Activated B cell treated with CpG ODN at 0.5 μM for 24 hours (primary cell): ENCODE measurements at regions not wholly inside any gene's neighbourhood (a gene's known extent, or its start where the extent isn't known, plus 50 kb on each side); places are given as distances from the start of the nearest gene placed in this dataset.

Experiments used
- ATAC-seq: fragments of 200-7000 bp; cut with Tn5 transposase; one replicate; pipeline ENCODE4 v1.10.0; 2021; ENCODE audit warnings: low read depth, mild to moderate bottlenecking, moderate library complexity
- CTCF ChIA-PET: fragments of 350-600 bp; sonication (Branson Sonifier 250); formaldehyde crosslinking; loops from one replicate; lab custom pipeline; 2021; ENCODE audit warnings: antibody characterized with exemption; lab: Charles Lee
- POLR2A ChIA-PET: fragments of 350-600 bp; sonication (Branson Sonifier 250); formaldehyde crosslinking; loops from one replicate; lab custom pipeline; 2021; ENCODE audit warnings: antibody characterized with exemption; lab: Charles Lee
- DNase-seq: peaks from one replicate; pipeline ENCODE4 v3.0.0; 2022
- H3K27ac Mint-ChIP-seq: one replicate; pipeline ENCODE4 v1.8.0; 2020; ENCODE audit warnings: mixed read lengths
- H3K27me3 Mint-ChIP-seq: one replicate; pipeline ENCODE4 v1.8.0; 2021; ENCODE audit warnings: mixed read lengths
- H3K36me3 Mint-ChIP-seq: one replicate; pipeline ENCODE4 v1.8.0; 2021; ENCODE audit warnings: low read depth, mixed read lengths
- H3K4me1 Mint-ChIP-seq: one replicate; pipeline ENCODE4 v1.8.0; 2021; ENCODE audit warnings: mixed read lengths
- H3K4me3 Mint-ChIP-seq: one replicate; pipeline ENCODE4 v1.8.0; 2020; ENCODE audit warnings: mild to moderate bottlenecking, mixed read lengths
- H3K9me3 Mint-ChIP-seq: one replicate; pipeline ENCODE4 v1.8.0; 2020; ENCODE audit warnings: mixed read lengths
- intact Hi-C: fragments of 100-400 bp; cut with micrococcal nuclease; formaldehyde crosslinking; loops from one replicate; pipeline ENCODE4 v1.15.1; 2024
- TF ChIP-seq, protein P1 (sequence below): fragments of 200-600 bp; IDR thresholded peaks from one replicate; pipeline ENCODE4 v1.8.0; 2022; ENCODE audit warnings: antibody characterized with exemption, mild to moderate bottlenecking

DNA sequence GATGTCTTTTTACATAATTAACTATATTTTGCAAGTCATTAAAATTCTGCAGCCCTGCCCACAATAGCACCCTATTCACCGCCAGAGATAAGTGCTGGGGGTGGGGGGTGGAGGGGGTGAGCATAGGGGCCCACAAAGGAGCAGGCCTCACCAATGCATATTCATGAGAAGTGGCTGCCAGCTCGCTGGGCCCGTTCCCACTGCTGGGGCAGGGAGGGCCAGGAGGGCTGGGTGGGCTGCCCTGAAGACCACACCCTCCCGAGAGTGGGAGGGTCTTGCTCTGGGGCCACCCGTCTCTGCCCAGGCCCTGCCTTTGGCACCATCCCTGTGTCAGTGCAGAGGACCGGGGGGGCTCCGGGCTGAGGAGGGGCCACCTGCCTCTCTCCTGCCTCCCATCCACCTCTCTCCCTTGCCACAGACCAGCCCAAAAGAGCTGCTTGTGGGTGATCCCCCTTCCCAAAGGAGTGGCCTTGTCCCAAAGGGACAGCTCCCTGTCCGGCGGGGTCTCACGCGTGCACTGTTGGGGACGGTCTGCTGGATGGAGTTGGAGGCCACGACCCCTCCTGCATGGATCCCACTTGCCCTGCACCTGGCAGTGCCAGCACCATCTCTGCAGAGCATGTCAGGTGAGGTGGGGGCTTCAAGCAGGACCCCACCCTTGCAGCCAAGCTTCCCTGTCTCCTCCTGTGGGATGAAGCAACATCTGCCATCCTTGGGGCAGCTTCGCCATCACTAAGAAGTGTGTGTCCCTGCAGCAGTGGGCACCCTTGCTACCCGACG is 138.8 kb upstream of the GPC1 start:
- no peaks in the 10 kb centered on the region for H3K9me3 Mint-ChIP-seq
- H3K27me3 Mint-ChIP-seq = peaks cover 2% of the 10 kb centered on the region
- ChIA-PET POLR2A (no interaction called here), CTCF (no interaction called here)
- intact Hi-C loops = no loop called here
- H3K27ac Mint-ChIP-seq = no peak overlapping the region
- ATAC-seq (no peak), DNase-seq (no peak)
- no peak overlapping the region for H3K4me3 Mint-ChIP-seq
- no peaks in the 10 kb centered on the region for H3K36me3 Mint-ChIP-seq
- no peaks in the 10 kb centered on the region for H3K4me1 Mint-ChIP-seq
- TF ChIP-seq, protein P1, sequence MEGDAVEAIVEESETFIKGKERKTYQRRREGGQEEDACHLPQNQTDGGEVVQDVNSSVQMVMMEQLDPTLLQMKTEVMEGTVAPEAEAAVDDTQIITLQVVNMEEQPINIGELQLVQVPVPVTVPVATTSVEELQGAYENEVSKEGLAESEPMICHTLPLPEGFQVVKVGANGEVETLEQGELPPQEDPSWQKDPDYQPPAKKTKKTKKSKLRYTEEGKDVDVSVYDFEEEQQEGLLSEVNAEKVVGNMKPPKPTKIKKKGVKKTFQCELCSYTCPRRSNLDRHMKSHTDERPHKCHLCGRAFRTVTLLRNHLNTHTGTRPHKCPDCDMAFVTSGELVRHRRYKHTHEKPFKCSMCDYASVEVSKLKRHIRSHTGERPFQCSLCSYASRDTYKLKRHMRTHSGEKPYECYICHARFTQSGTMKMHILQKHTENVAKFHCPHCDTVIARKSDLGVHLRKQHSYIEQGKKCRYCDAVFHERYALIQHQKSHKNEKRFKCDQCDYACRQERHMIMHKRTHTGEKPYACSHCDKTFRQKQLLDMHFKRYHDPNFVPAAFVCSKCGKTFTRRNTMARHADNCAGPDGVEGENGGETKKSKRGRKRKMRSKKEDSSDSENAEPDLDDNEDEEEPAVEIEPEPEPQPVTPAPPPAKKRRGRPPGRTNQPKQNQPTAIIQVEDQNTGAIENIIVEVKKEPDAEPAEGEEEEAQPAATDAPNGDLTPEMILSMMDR = no peak

DNA sequence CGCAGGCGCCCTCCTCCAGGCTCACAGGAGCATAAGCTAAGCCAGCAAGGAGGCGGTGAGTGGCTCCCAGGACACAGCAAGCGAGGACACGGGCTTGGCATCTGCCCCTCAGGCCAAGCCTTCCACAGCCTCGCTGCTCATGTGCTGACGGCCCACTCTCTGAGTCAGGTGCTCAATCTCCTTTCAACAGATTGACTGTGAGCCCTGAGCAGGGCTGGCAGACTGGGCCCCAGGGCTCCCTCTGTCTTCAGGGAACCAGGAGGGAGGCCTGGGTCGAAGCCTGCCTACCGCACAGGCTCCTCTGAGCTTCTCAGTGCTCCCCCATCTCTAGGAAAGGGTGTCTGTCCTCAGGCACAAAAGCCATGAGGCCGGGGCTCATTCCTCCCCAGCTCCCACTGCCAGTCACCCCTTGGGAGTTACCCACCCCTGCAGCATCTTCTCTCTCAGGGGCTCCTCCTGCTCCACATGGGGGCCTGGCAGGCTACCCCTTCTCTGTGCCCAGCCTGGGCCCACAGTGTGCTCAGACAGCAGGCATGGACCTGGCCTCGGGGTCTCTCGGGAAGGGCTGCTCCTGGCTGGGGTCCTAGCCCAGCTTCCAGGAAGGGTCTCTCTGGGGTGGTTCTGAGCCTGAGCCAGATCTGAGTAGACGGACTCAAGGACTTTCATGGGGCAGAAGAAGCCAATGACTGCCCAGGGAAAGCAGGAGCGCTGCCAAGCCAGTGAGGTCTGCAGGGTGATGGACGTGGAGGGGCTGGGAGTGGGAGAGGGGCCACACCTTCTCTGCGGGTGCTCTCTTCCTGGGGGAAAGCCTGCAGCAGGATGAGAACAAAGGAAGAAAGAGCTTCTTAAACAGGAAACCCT is 138.0 kb upstream of the GPC1 start:
- no peak for ATAC-seq
- Mint-ChIP-seq H3K27me3 (peaks cover 2% of the 10 kb centered on the region), H3K9me3 (no peaks in the 10 kb centered on the region), H3K27ac (no peak overlapping the region), H3K4me1 (no peaks in the 10 kb centered on the region), H3K36me3 (no peaks in the 10 kb centered on the region), H3K4me3 (no peak overlapping the region)
- ChIA-PET CTCF (no interaction called here), POLR2A (no interaction called here)
- DNase-seq = no peak
- intact Hi-C loops = no loop called here
- TF ChIP-seq, protein P1 = no peak

DNA sequence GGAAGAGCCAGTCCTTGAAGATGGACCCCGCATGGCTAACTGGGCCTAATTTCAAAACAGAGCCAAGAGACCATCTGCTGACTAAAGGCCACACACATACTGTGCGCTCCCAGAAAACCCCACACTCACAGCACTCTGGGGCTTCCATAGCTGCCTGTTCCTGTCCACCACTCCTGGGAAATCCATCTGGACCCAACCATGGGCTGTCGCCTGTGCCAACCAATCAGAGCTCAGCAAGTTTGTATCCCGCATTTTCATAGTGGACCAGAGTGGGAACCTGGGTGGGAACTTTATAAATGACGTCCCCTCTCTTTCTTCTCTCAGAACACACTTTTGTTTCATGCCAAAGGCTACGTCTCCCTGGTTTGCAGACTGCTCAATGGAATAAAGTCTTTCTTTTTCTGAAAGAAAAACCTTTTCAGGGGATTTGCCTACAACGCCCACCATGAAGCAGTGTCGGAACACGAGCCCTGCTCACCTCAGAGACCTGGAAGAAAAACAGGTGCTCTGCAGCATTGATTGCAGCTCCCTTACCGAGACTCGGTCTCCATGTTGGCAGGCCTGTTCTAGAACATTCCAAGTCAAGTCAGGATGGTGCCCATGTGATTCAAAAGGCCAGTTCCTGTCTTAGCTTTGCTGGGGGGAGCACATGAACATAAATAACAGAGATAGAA is 137.2 kb upstream of the GPC1 start:
- intact Hi-C loops = no loop called here
- TF ChIP-seq, protein P1 = no peak
- DNase-seq (no peak), ATAC-seq (no peak)
- Mint-ChIP-seq H3K4me1 (no peaks in the 10 kb centered on the region), H3K4me3 (no peak overlapping the region), H3K36me3 (no peaks in the 10 kb centered on the region), H3K27me3 (peaks cover 2% of the 10 kb centered on the region), H3K9me3 (no peaks in the 10 kb centered on the region), H3K27ac (no peak overlapping the region)
- POLR2A ChIA-PET = no interaction called here
- CTCF ChIA-PET = no interaction called here

DNA sequence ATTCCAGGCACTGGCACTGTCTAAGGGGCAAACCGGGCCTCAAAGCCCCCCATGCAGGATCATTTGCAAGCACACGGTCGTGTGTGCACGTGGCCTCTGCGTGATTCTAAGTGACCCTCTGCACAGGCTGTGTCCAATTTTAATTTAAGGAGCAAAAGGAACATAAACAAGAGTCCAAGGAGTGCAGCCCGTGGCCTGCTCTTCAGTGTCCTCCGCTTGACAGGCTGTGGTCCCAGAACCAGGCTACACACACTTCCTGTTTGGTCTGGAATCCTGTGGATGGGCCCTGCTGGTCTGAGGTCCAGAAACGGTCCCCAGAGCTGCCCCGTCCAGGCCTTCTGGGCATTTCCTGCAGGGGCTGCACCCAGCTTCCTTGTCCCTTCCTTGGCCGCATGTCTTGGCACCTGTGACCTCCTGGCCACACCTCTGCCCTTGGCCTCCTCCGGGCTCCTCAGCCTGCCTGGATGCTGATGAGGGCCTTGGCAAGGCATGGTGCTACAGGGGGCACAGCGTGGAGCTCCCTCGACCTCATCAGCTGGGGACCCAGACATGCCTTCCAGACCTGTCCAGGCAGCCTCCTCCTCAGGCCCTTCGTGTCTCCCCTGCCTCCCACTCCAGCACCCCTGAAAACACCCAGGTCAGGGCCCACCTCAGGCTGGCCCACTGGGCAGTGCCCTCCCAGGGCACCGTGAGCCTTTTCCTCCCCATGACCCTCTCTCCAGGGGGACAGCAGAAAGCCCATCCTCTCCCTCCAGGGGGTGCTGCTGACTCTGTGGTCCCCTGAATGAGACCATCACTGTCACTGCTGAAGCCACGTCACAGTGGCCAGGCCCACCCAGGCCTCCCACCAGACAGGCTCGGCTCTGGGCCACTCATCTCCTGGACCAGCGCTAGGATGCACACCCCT is 136.4 kb upstream of the GPC1 start:
- Mint-ChIP-seq H3K27ac (no peak overlapping the region), H3K9me3 (no peaks in the 10 kb centered on the region), H3K36me3 (no peaks in the 10 kb centered on the region), H3K4me3 (no peak overlapping the region), H3K27me3 (peaks cover 4% of the 10 kb centered on the region), H3K4me1 (no peaks in the 10 kb centered on the region)
- CTCF ChIA-PET = no interaction called here
- DNase-seq (no peak), ATAC-seq (no peak)
- POLR2A ChIA-PET = no interaction called here
- intact Hi-C loops = no loop called here
- TF ChIP-seq, protein P1 = no peak
